GM20000 (cell line): ENCODE measurements at regions not wholly inside any gene's neighbourhood (a gene's known extent, or its start where the extent isn't known, plus 50 kb on each side); places are given as distances from the start of the nearest gene placed in this dataset.

Experiments used
- DNase-seq: peaks from one replicate; pipeline ENCODE4 v3.0.0; 2012; ENCODE audit warnings: low spot score
- TF ChIP-seq, protein P1 (sequence below): IDR thresholded peaks from 2 replicates; pipeline ENCODE4 v1.5.1; 2012; ENCODE audit warnings: mild to moderate bottlenecking, control low read depth; ENCODE audit errors: extremely low read depth, missing control alignments

DNA sequence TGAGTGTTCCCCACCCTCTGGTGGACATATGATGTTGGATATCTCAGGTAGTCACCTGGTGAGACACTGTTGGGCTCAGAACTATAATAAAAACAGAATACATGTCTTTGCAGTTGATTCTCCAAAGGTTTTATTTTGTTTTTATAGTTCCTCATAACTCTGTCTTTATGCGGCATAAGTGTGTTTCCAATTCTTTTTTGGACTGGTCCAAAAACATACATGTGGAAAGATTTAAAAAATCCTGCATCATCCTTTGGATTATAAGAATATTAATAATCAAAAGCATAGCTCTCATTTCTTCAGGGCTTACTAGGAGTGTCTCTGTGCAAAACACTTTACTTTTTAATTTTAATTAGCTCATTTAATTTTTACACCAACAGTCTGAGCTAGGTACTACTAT is 71.0 kb upstream of the ANKRD34C start:
- TF ChIP-seq, protein P1, sequence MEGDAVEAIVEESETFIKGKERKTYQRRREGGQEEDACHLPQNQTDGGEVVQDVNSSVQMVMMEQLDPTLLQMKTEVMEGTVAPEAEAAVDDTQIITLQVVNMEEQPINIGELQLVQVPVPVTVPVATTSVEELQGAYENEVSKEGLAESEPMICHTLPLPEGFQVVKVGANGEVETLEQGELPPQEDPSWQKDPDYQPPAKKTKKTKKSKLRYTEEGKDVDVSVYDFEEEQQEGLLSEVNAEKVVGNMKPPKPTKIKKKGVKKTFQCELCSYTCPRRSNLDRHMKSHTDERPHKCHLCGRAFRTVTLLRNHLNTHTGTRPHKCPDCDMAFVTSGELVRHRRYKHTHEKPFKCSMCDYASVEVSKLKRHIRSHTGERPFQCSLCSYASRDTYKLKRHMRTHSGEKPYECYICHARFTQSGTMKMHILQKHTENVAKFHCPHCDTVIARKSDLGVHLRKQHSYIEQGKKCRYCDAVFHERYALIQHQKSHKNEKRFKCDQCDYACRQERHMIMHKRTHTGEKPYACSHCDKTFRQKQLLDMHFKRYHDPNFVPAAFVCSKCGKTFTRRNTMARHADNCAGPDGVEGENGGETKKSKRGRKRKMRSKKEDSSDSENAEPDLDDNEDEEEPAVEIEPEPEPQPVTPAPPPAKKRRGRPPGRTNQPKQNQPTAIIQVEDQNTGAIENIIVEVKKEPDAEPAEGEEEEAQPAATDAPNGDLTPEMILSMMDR = no peak
- no peak for DNase-seq

DNA sequence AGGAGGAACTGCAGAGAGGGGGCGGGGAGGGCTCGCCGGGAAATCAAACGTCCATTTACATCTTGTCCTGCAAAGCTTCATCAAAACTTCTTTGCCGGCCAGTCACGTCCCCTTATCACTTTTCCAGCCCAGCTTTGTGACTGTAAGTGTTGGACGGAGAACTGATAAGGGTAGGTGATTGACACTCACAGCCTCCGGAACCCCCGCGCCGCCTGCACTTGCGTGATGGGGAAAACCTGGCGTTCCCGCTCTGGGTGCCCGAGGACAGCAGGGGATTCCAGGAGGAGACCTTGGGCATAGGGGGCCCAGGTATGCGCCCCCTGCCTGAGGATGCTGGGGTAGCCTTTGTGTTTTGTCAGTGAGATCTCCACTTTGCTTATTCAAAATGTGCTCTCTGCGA is 72.8 kb upstream of the ANKRD34C start:
- DNase-seq = no peak
- TF ChIP-seq, protein P1 = no peak

DNA sequence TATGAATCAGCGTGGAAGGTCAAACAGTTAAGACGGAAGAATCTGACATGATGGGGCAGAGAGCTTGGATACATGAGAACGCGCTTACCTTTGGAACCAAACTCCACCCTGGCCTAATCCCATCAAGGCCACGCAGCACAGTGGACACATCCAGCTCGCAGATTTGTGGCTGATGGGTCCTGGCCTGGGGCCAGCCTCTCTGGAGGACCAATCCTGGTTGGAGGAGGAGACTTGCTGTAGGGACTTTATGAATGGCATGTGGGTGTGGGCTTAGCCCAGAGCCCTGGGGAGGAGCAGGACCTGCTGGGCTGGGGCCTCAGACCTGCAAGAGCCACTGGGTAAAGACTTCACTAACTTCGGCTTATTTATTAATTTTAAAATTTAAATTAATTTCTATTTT is 73.4 kb upstream of the ANKRD34C start:
- TF ChIP-seq, protein P1 = no peak

DNA sequence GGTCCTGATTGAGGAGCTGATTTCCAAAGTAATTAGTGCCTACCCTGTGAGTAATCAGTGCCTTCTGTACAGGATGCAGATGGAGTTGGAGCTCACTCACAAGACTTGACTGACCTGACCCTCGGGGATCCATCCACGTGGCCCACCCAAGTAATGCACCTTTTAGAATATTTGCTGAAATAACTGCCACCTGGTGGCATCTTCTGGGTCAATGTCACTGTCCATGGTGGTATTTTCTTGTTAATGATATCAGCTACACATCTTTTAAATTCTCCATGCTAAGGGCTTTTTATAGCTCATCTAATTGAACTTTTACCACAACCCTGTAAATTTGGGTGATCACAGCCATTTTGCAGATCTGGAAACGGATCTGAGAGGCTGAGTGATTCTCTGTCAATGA is 74.3 kb upstream of the ANKRD34C start:
- no peak for DNase-seq
- TF ChIP-seq, protein P1 = no peak

More for the DNA sequence above, 73.4 kb upstream of the ANKRD34C start:
- no peak for DNase-seq

DNA sequence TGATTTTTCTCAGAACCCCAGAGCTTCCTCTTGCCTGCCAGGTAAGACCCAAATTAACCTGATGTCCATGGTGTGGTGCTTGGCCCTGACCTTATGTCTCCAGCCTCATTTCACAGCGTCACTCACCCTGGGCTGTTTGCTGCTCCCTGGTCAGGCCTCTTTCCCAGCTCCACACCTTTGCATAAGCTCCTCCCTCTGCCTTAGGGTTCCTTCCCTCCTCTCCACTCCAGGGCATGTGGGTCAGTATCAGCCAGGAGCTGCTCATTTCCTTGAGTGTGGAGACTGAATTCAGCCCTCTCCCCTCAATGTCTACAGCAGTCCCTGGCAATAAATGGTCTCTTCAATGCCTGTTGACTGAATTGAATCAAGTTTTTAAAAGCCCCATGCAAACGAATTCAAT is 75.6 kb upstream of the ANKRD34C start:
- DNase-seq = no peak
- TF ChIP-seq, protein P1 = no peak

DNA sequence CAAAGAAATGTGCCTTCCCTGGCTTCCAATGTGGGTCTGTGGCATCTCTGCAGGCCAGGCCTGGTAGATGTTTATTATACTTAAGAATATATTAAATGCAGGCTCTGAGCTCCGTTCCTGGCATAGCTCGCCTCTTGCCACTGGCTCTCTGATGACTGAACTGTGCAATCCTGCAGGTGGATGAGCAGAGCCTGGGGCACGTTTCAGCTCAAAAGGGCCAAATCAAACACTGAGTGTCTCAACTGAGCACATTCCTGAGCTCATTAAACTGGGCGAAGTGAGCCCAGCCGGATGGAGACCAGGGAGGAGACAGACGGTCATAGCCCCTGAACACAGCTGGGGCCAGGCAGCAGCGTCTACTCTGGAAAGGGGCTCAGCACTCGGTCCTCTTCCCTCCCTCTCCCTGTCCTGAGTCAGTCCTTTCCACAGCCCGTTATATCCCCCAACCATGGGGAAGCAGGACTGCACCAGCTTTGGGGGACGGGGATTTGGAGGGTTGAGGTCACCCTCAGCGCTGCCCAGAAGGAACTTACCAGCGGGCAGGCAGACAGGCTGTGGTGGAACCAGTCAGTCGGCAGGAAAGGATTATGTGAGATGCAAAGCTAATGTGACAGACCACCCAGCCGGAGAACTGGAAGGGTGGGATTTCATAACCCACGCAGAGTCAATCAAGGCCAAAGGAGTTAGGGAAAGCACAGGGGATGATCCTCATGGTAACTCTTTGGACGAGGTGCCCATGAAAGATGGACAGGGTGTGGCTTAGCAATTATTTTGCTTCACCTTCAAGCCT is 77.4 kb upstream of the ANKRD34C start:
- TF ChIP-seq, protein P1 = no peak
- no peak for DNase-seq

DNA sequence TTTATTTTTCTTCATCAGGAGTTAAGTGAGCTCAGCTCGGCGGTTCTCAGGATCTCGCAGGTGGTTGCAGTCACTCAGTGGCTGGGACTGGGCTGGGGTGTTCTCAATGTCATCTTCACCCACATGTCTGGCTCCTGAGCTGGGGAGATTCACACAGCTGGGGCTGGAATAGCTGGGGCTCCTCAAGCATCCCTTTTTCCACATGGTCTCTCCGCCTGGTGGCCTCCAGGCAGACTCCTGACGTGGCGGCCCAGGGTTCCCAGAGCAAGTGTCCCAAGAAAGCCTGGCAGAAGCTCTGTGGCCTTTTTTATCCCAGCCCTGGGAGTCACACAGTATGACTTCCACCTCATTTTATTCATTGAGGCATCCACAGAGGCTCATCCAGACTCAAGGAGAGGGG is 84.1 kb upstream of the ANKRD34C start:
- DNase-seq = no peak
- TF ChIP-seq, protein P1 = no peak
